DND-41 (cell line): ENCODE measurements at regions not wholly inside any gene's neighbourhood (a gene's known extent, or its start where the extent isn't known, plus 50 kb on each side); places are given as distances from the start of the nearest gene placed in this dataset.
"Not testable (repeated sequence)": the region's sequence is repeated elsewhere in the genome, so short reads cannot be mapped to it uniquely, and the experiment has no call there.

Source experiments
- CTCF ChIP-seq: IDR thresholded peaks from 2 replicates; pipeline ENCODE4 v1.5.1; 2012; ENCODE audit warnings: borderline replicate concordance, low read length, moderate library complexity, mild to moderate bottlenecking; ENCODE audit not compliant: poor library complexity, severe bottlenecking; ENCODE audit errors: extremely low read depth
- EZH2 ChIP-seq: IDR thresholded peaks from 3 replicates; pipeline ENCODE4 v1.6.1; 2012; ENCODE audit warnings: borderline replicate concordance, low read depth, mild to moderate bottlenecking, moderate library complexity, low read length, inconsistent platforms; ENCODE audit not compliant: severe bottlenecking

- not testable (repeated sequence) for TF ChIP-seq CTCF, EZH2
Observed at GRCh38 chr4:189622574-189622973, 318.1 kb upstream of the FRG1 start.
